GM10266 (cell line): ENCODE measurements at regions not wholly inside any gene's neighbourhood (a gene's known extent, or its start where the extent isn't known, plus 50 kb on each side); places are given as distances from the start of the nearest gene placed in this dataset.

Source experiments
- DNase-seq: peaks from one replicate; pipeline ENCODE4 v3.0.0; 2012; ENCODE audit errors: extremely low spot score
- TF ChIP-seq, protein P1 (sequence below): IDR thresholded peaks from 2 replicates; pipeline ENCODE4 v1.5.1; 2012; ENCODE audit warnings: mild to moderate bottlenecking, low read depth; ENCODE audit not compliant: control insufficient read depth, insufficient read depth; ENCODE audit errors: missing control alignments

DNA sequence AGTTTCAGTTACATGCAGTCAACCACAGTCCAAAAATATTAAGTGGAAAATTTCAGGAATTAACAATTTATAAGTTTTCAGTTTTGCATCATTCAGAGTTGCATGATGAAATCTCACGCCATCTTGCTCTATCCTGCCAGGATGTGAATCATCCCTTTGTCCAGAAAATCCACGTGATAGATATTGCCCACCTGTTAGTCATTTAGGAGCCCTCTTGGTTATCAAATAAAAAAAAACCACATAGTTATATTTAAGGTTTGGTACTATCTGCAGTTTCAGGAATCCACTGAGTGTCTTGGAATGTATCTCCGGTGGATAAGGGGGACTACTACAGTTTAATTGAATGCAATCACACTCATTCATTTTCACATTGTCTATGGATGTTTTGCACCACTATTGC, 1249.0 kb upstream of the CITED2 start:
- TF ChIP-seq, protein P1, sequence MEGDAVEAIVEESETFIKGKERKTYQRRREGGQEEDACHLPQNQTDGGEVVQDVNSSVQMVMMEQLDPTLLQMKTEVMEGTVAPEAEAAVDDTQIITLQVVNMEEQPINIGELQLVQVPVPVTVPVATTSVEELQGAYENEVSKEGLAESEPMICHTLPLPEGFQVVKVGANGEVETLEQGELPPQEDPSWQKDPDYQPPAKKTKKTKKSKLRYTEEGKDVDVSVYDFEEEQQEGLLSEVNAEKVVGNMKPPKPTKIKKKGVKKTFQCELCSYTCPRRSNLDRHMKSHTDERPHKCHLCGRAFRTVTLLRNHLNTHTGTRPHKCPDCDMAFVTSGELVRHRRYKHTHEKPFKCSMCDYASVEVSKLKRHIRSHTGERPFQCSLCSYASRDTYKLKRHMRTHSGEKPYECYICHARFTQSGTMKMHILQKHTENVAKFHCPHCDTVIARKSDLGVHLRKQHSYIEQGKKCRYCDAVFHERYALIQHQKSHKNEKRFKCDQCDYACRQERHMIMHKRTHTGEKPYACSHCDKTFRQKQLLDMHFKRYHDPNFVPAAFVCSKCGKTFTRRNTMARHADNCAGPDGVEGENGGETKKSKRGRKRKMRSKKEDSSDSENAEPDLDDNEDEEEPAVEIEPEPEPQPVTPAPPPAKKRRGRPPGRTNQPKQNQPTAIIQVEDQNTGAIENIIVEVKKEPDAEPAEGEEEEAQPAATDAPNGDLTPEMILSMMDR: no peak
- no peak for DNase-seq

DNA sequence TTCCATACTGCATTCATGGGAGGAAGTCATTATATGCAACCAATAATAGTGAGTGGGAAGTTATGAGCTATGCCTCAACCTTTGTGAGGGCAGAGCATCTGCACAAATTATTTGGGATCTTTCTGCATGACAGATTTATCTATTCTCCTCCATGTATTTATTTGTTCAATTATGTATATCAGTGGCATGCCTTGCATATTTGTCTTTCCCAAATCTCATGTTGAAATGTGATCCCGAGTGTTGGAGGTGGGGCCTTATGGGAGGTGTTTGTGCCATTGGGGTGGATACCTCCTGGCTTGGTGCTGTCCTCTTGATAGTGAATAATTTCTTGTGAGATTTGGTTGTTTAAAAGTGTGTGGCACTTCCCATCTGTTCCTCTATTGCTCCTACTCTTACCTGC, 1246.0 kb upstream of the CITED2 start:
- DNase-seq: no peak
- TF ChIP-seq, protein P1: no peak

DNA sequence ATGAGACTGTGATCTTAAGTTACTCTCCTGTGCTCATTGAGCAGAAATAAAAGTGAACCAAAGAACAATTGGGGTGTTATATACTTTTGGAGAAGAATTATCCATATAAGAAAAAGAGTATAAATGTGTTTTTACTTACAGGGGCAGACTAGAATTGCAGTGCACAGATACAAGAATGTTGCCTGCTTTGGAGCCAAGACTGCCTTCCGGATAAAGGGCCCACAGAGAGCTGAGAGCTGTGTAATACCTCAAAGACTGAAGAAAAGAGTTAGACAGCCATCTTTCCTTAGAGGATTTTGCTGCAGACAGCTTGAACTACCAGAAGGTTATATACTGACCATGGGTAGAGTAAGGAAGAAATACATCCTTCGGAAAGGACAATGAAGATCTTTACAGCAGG, 1235.5 kb upstream of the CITED2 start:
- DNase-seq: no peak
- TF ChIP-seq, protein P1: no peak

DNA sequence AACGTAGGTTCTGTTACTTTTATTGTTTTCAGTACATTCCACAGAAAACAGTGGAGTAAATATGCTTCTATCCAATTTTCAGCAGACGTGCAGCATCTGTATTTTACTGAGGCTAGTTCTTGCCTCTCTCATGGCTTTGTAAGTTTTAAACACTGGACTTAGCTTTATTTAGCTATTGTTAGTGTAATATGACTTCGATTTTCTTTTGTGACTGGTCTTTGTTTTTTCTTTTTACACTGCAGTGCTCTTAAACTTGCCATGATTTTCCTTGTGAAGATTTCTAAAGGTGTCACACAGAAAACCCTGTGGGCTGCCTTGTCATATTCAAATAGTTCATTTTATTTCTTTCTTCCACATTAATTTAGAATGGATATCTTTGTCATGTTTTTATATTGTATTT, 1234.9 kb upstream of the CITED2 start:
- TF ChIP-seq, protein P1: no peak
- no peak for DNase-seq

DNA sequence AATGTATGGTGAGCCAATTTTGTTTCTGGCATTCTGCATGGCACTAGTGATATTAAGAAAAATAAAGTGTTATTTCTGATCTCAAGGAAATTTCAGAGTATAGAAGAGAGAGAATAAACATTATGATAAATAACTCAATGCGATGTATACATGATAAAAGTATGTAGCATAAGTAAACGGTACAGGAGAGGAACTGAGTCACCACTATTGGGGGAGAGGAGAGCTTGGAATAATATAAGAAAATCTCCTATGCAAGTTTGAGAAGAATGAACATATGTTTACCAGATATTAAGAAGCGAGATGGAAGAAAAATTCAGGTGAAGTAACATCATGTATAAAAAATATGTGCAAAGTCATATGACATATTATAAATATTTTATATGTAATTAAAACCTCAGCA, 1230.3 kb upstream of the CITED2 start:
- TF ChIP-seq, protein P1: no peak
- no peak for DNase-seq

DNA sequence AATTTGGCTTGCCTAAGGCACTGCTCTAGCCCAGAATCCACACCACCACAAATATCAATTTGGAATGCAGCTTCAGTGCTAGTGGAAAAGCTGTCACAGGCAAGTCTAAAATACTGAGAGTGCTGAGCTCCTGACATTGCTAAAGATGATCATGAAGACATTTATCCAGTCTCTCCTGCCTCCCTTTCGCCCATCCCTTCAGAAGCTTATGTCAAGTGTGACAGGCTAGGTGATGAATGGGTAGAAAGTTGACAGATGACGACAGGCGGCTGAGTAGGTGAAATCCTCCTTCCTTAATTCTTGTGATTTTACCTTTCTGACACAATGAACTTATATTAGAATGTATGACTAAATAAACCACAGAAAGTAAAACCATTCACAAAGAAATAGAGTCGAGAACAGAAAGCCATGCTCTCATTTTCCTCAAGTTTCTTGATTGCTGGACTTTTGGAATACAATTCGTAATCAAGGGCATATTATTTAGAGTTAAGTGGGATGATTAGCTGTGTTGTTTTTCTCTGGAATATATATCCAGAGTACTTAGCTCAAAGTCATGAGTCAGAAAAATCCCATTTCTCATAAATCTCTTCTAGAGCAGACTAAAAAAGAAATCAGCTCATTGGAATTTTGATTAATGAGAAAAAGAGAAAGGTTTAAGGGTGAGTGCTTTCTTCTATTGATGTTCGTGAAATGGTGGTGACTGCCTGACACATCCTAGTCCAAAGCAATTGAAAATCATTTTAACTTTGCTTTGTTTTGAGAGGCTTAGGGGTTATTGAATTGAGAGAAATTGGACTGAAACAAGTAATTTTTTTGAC, 1228.2 kb upstream of the CITED2 start:
- TF ChIP-seq, protein P1: no peak
- no peak for DNase-seq

DNA sequence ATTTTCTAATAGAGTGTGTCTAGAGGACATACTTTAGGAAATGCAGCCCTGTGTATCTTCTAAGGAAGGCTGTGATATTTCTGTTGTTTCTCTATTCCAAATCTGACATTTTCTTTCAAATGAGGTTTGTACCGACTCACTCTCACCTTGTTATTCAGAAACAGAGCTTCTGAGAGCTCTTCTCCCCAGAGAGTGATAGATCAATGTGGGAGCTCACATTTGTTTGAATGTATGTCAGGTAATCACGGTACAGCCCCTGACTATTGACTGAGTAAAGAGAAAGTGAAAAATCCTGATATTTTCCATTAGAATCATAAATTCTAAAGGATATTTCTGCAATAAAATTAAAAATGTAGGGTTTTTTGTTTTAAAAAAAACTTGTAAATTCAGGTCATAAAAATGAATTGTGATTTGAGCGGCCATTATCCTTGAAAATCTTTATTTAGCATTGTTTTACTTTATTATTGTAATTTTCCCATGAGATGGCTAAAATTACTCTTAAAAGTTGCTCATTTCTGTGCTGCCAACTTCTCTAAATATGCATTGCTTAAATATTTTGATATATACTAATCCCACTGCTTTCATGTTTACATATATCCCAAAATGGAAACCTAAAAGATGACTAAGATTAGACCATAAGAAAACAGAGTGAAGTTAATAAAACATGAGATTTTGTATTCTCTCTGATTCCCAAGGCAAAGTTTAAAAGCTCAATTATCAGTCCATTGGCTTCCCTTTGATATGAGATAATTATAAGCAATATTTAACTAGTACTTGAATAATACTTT, 1226.8 kb upstream of the CITED2 start:
- TF ChIP-seq, protein P1: no peak
- no peak for DNase-seq
